DND-41 (cell line): ENCODE measurements at regions not wholly inside any gene's neighbourhood (a gene's known extent, or its start where the extent isn't known, plus 50 kb on each side); places are given as distances from the start of the nearest gene placed in this dataset.

Experiments used
- ATAC-seq: fragments of 200-7000 bp; cut with Tn5 transposase; 3 replicates; pipeline ENCODE4 v1.9.1; 2021; ENCODE audit warnings: low read depth; ENCODE audit not compliant: insufficient read depth
- DNase-seq: peaks from one replicate; pipeline ENCODE4 v3.0.0-alpha.2; 2020
- H2AFZ ChIP-seq: 2 replicates; pipeline ENCODE4 v1.6.0; 2012; ENCODE audit warnings: low read depth, low read length
- H3K27ac ChIP-seq: 2 replicates; pipeline ENCODE4 v1.5.1; 2012; ENCODE audit warnings: low read length, inconsistent platforms
- H3K27me3 ChIP-seq: fragments of 200-600 bp; sonication (generic); 2 replicates; pipeline ENCODE4 v1.6.0; 2012; ENCODE audit warnings: low read length, mild to moderate bottlenecking, inconsistent platforms; ENCODE audit not compliant: insufficient read depth, poor library complexity
- H3K36me3 ChIP-seq: 2 replicates; pipeline ENCODE4 v1.5.1; 2012; ENCODE audit warnings: low read length, inconsistent platforms; ENCODE audit not compliant: insufficient read depth
- H3K4me1 ChIP-seq: 2 replicates; pipeline ENCODE4 v1.5.1; 2012; ENCODE audit warnings: mild to moderate bottlenecking, low read length; ENCODE audit not compliant: insufficient read depth
- H3K4me2 ChIP-seq: 2 replicates; pipeline ENCODE4 v1.6.0; 2012; ENCODE audit warnings: mild to moderate bottlenecking, moderate library complexity, low read length, inconsistent platforms; ENCODE audit not compliant: insufficient read depth
- H3K4me3 ChIP-seq, 2 experiments: fragments of 200-600 bp in 1 of 2; shearing (Covaris generic) in 1 of 2; 2 replicates each; pipeline ENCODE4 v1.5.1; 2012 to 2016; ENCODE audit warnings: inconsistent platforms in 2 of 2, low read length in 2 of 2, mild to moderate bottlenecking in 2 of 2, low read depth in 1 of 2, moderate library complexity in 1 of 2
- H3K79me2 ChIP-seq: 2 replicates; pipeline ENCODE4 v1.6.0; 2012; ENCODE audit warnings: low read length, inconsistent platforms; ENCODE audit not compliant: insufficient read depth
- H3K9ac ChIP-seq: 2 replicates; pipeline ENCODE4 v1.6.0; 2012; ENCODE audit warnings: low read depth, mild to moderate bottlenecking, inconsistent platforms, low read length, moderate library complexity
- H3K9me3 ChIP-seq: 2 replicates; pipeline ENCODE4 v1.5.1; 2012; ENCODE audit warnings: low read length, moderate library complexity, mild to moderate bottlenecking, inconsistent platforms; ENCODE audit not compliant: insufficient read depth, severe bottlenecking
- H4K20me1 ChIP-seq: 2 replicates; pipeline ENCODE4 v1.6.0; 2012; ENCODE audit warnings: low read length; ENCODE audit not compliant: insufficient read depth
- CTCF ChIP-seq: IDR thresholded peaks from 2 replicates; pipeline ENCODE4 v1.5.1; 2012; ENCODE audit warnings: borderline replicate concordance, low read length, moderate library complexity, mild to moderate bottlenecking; ENCODE audit not compliant: poor library complexity, severe bottlenecking; ENCODE audit errors: extremely low read depth
- EZH2 ChIP-seq: IDR thresholded peaks from 3 replicates; pipeline ENCODE4 v1.6.1; 2012; ENCODE audit warnings: borderline replicate concordance, low read depth, mild to moderate bottlenecking, moderate library complexity, low read length, inconsistent platforms; ENCODE audit not compliant: severe bottlenecking

GRCh38 chr1:228872080-228872479 is 136.8 kb downstream of the RHOU start:
- Histone ChIP-seq H3K27me3 (peaks cover 15% of the 10 kb centered on the region), H3K9ac (no peak overlapping the region), H3K27ac (no peak overlapping the region), H3K4me1 (no peaks in the 10 kb centered on the region), H2AFZ (no peak overlapping the region), H3K4me3 (no peak overlapping the region), H3K9me3 (no peaks in the 10 kb centered on the region), H3K79me2 (no peaks in the 10 kb centered on the region), H3K4me2 (no peak overlapping the region), H3K36me3 (no peaks in the 10 kb centered on the region), H4K20me1 (no peaks in the 10 kb centered on the region)
- DNase-seq, result no peak
- ATAC-seq, result no peak
- TF ChIP-seq EZH2, result no peak
- no peak for TF ChIP-seq CTCF

- no peak for ATAC-seq
- H3K27me3 ChIP-seq, result peaks cover 15% of the 10 kb centered on the region
- no peaks in the 10 kb centered on the region for H4K20me1 ChIP-seq
- H3K4me2 ChIP-seq, result no peak overlapping the region
- no peaks in the 10 kb centered on the region for H3K9me3 ChIP-seq
- H3K79me2 ChIP-seq, result no peaks in the 10 kb centered on the region
- no peaks in the 10 kb centered on the region for H3K36me3 ChIP-seq
- DNase-seq, result no peak
- no peak overlapping the region for H3K9ac ChIP-seq
- no peak overlapping the region for H3K4me3 ChIP-seq
- TF ChIP-seq EZH2 (no peak), CTCF (no peak)
- H3K4me1 ChIP-seq, result no peaks in the 10 kb centered on the region
- H2AFZ ChIP-seq, result no peak overlapping the region
- no peak overlapping the region for H3K27ac ChIP-seq
Measured at GRCh38 chr1:228873709-228874108, 138.4 kb downstream of the RHOU start.

- Histone ChIP-seq H3K36me3 (no peaks in the 10 kb centered on the region), H4K20me1 (no peaks in the 10 kb centered on the region), H3K9me3 (no peaks in the 10 kb centered on the region), H3K79me2 (no peaks in the 10 kb centered on the region), H3K27me3 (peaks cover 9% of the 10 kb centered on the region), H3K27ac (no peak overlapping the region), H3K4me3 (no peak overlapping the region), H3K4me1 (no peaks in the 10 kb centered on the region), H2AFZ (no peak overlapping the region), H3K4me2 (no peak overlapping the region), H3K9ac (no peak overlapping the region)
- TF ChIP-seq CTCF (no peak), EZH2 (no peak)
- no peak for DNase-seq
- ATAC-seq, result no peak
Measured at GRCh38 chr1:228875741-228876140, 140.5 kb downstream of the RHOU start.

GRCh38 chr1:228876187-228876586 is 140.9 kb downstream of the RHOU start:
- TF ChIP-seq EZH2 (no peak), CTCF (no peak)
- no peak overlapping the region for H2AFZ ChIP-seq
- no peaks in the 10 kb centered on the region for H3K79me2 ChIP-seq
- H3K9ac ChIP-seq, result no peak overlapping the region
- ATAC-seq (no peak), DNase-seq (no peak)
- H3K4me2 ChIP-seq, result no peak overlapping the region
- no peaks in the 10 kb centered on the region for H3K36me3 ChIP-seq
- H3K27me3 ChIP-seq, result peaks cover 9% of the 10 kb centered on the region
- no peak overlapping the region for H3K4me3 ChIP-seq
- no peaks in the 10 kb centered on the region for H3K4me1 ChIP-seq
- no peaks in the 10 kb centered on the region for H3K9me3 ChIP-seq
- H3K27ac ChIP-seq, result no peak overlapping the region
- H4K20me1 ChIP-seq, result no peaks in the 10 kb centered on the region
